DMS153 treated with DMSO at 0.1 percent for 48 hours (cell line): ENCODE measurements at regions not wholly inside any gene's neighbourhood (a gene's known extent, or its start where the extent isn't known, plus 50 kb on each side); places are given as distances from the start of the nearest gene placed in this dataset.

Experiments used
- DNase-seq: peaks from one replicate; lab custom pipeline; 2025; ENCODE audit not compliant: unreplicated experiment; lab: John Stamatoyannopoulos, UW

DNA sequence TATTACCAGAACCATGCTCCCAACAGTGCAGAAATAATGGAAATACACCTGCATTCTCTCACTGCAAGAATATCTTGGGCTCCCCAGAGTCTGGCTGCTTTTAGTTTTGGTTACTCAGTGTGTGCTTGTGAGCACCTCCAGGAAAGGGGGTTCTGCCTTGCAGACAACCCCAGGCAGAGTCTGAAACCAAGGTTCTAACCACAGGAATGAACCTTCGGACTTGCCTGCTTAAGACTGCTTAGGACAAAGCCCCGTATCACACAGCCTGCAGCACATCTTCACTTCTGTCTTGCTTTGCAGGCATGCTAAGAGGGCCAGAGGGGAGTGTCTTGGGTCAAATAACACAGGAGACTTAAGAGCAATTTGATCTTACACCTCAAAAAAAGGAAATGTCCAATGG, 94.8 kb upstream of the SPATA31C2 start:
- DNase-seq = no peak

DNA sequence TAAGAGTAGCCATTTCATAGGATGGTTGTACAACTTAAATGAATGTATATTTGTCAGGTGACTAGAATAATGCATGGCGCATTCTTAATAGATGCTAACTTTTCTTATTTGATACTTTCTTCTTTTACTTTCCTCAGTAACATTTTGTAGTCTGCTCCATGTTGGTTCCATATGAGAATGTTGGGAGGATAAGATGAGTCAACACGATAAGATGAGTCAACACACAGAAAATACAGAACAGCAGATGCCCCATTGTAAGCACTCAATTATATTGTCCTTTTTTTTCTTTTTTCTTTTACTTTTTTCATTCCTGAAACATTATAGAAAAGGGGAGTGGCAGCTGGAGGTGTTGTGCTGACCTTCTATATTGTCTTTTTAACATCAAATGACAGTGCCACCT, 92.3 kb upstream of the SPATA31C2 start:
- no peak for DNase-seq

DNA sequence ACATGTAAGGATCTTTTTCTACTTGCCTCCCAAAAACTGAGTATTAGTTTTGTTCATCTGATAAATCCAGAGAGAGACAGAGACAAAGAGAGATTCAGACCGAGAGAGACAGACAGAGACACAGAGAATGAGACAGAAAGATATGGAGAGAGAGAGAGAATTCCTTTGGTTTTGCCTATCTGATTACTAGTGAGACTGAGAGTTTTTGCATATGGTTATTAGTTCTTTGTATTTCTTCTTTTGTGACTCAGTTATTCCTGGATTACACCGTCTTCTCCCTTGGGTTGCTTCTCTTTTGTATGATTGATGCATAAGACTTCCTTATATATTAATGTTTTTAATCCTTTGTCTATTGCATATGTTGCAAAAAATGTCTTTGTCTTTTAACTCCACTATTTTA, 91.2 kb upstream of the SPATA31C2 start:
- no peak for DNase-seq

DNA sequence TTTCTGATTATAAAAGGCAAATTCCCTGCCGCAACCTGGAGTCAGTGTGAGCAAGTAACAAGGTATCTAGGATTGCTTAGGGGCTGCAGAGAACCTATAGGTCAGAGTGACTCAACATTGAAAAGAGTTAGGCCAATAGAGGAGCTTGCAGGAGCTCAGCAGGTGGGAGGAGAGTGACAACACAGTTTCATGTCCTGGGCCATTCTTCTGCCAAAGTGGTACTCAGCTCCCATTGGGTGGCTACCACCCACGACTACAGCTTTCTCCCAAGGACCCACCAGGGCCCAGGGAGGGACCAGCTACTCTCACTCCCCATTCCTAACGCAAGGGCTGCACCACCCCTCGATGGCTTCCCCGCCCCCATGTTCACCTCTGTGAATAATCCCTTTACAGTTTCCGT, 86.7 kb upstream of the SPATA31C2 start:
- no peak for DNase-seq

DNA sequence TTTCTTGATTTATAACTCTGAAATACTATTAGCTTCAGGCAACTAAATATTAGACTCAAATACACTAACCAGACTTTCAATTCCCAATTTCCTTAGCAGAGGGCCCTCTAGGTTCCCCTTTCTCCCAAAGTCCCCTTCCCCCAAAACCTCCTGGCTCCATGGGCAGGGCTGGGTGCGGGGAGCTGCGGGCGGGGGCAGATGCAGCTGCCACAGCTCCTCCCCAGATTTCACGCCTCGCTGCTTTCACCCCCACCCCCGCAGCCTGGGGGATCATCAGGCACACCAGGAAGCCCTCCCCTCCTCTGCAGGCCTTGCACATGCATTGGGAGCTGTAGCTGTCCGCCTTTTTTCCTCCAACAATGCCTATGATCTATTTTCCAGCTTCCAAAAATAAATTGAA, 82.8 kb upstream of the SPATA31C2 start:
- no peak for DNase-seq

DNA sequence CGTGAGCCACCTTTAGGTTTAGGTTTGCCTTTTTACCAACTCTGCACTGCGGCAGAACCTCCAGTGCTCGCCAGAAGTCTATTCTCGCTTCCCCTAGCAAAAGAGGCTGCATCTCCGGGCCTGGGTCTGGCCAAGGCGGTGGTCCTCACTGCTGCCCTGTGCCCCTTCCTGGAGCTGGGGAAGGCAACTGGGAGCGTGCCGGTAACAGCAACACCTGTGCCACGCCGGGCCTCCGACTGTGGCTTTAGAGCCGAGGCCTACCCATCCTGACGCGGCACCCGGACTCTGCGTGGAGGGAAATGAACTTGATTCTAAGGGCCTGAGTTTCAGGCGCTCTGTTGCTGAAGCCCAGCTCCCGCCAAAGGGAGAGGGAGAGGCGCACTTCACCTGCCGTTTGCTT, 82.4 kb upstream of the SPATA31C2 start:
- no peak for DNase-seq

DNA sequence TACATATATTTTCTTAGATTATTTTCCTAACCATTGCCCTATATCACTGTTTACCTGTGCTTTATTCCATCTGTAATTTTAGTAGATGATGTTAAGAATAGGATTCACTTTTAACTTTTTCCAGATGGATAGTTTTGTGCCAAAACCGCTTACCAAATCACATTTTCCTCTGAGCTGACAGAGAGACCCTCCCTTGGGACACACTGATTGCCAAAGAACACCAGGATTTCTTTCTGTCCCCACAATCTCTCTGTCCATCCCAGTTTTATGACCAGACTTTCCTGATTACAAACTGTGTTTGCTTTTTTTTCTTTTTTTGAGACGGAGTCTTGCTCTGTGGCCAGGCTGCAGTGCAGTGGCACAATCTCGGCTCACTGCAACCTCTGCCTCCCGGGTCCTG, 81.3 kb upstream of the SPATA31C2 start:
- no peak for DNase-seq

DNA sequence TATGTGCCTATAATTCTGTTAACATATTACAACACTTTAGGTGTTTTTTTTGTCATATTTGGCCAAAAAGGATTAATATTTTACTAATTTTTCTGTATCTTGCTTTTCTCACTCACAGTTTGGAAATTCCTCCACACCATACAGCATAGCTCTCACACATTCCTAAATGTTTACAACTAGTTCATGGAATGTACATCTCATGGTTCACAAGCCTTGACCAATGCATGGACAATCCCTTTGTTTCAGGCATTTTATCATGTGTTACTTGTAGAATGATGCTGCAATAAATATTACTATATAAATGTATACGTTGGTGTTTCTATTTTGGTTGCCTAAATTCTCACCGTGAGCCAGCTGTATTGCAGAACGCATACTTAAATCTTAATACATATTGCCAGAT, 80.5 kb upstream of the SPATA31C2 start:
- no peak for DNase-seq

DNA sequence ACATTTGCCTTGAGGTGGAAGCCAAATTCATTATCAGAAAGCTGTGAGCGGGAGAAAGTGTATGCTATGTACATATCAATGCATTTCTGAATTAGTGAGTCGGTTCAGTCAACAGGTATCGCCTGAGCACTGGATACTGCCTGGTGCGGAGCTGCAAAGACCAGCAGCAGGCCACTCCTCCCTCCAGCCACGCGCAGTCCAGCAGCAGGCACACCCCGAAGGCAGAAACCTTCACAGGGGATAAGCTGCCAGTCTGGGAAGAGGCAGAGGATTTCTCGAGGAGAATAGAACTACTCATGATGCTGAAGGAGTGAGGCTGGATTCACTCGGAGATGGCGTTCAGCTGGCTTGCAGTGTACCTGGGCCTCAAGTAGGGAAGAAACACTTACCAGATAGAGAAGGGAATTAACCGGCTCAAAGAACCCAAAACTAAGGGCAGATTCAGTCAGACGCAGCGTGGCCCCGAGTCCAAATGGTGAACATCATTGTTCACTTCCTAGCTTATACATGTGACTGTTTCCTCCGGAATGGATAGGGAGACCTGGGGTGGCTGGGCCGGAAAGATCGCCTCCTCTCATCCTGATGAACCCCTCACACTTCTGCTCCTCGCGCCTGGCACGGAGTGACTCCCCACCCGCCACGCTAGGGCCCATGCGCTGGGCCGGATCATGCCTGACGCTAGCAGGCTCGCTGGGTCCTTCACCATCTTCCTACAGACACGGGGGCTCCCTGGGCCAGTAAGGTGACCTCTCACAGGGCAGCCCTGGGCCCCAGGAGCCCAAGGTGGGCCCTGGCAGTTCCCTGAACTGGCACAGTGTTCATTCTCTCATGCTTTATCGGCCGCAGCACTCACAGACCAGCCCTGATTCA, 78.1 kb upstream of the SPATA31C2 start:
- DNase-seq = no peak

DNA sequence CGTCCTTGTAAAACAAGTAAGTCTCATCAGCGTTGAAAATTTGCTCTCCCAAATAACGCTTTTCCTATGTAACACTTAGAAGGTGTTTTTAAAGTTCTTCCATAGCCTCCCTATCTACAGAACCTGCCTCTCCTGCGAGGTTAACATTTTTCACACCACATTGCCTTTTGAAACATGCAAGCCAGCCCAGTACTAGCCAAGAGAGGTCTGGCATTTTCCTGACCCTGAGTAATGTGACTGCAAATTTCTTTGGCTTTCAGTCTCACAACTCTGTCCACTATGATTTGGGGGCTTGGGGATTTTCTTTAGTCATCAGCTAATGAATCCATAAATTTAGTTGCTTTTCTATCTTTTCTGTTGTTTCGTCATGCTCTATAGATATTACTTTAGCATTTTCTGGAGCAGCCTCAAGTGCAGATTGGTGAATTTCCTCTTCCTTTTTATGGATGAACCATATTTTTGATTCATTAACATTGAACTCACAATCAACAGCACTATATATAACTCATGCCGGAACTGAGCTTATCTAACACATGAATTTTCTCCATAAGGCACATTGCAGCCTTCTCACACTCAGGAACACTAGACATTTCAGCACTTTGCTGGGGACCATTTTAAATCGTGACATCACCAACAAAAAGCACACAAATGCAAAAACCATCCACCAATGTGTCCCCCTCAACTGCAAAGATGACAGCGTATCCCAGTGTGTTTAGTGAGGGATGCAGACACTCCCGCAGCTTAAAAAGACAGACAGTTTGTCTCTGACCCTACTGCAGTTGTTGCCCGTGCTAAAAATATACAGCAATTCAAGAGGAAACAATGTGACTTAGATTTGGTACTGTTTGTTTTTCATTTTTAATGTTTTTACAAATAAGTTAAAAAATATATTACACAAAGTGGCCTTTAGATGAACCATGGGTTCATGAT, 77.2 kb upstream of the SPATA31C2 start:
- no peak for DNase-seq

DNA sequence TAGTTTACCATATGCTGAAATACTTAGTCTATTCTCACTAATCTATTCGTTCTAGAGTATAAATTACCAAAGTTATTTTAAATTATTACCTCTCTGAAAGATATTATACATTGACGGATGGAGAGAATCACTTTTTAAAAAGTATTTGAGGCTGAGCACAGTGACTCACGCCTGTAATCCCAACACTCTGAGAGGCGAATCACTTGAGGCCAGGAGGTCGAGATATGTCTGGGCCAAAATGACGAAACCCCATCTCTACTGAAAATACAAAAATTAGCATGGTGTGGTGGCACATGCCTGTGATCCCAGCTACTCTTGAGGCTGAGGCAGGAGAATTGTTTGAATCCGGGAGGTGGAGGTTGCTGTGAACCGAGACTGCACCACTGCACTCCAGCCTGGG, 64.0 kb upstream of the SPATA31C2 start:
- no peak for DNase-seq

DNA sequence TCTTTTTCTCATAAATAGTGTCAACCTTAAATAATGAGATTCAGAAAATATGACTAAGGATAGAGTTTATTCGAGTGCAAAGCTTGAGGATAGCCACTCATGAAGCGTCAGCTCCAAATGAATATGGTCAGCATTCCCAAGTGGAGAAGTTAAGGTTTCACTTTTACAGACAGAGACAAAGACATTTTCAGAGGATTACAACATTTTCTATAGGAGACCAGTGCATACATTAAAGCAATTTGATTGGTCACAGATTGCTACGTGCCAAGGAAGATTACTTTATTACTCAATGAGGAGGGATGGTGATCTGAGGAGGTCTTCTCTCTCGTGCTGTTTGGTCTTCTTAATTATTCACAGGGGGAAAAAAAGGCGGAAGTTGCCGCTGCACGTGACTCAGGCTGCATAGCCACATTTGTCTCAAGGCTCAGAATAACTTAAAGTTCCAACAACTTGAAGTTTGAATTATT, 60.1 kb upstream of the SPATA31C2 start:
- DNase-seq = peak; percentile 11

DNA sequence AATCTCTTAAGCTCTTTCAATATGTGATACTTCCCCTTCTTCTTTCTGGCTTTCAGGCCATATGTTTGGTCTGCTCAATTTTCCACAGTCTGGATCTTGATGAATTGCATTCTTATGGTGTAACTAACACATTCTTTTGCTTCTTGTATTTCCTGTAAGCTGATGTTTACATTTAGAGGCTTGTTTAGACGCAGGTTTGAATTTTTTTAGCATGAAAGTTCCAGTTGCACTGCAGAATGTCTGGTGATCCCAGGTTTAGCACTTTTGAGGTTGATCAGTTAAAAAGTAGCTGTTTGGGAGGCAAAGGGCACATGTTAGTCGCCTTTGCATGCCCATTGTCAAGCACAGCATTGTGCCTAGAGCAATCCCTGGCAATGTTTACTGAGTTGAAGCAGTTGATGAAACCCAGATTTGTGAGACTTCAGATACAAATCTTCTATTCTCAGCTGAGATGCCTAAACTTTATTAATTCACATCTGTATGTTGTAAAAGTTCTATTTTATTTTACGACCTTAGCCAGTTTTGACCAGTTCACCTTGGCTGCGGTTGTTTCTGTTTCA, 59.6 kb upstream of the SPATA31C2 start:
- DNase-seq = no peak

DNA sequence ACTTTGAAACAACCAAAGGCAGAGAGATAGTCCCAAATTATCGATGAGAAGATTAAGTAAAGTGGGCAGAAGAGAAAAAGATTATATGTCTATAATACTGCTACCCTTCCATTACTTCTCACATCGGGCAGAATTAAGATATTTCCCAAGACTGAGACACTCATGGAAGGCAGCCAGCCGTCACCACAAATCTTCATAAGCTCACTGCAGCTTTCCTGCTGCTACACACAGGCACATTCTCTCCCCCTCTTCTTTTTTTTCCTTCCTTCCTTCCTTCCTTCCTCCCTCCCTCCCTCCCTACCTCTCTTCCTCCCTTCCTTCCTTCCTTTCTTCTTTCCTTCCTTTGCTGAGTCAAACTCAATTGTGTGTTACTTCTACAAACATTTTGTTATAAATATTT, 58.7 kb upstream of the SPATA31C2 start:
- no peak for DNase-seq

DNA sequence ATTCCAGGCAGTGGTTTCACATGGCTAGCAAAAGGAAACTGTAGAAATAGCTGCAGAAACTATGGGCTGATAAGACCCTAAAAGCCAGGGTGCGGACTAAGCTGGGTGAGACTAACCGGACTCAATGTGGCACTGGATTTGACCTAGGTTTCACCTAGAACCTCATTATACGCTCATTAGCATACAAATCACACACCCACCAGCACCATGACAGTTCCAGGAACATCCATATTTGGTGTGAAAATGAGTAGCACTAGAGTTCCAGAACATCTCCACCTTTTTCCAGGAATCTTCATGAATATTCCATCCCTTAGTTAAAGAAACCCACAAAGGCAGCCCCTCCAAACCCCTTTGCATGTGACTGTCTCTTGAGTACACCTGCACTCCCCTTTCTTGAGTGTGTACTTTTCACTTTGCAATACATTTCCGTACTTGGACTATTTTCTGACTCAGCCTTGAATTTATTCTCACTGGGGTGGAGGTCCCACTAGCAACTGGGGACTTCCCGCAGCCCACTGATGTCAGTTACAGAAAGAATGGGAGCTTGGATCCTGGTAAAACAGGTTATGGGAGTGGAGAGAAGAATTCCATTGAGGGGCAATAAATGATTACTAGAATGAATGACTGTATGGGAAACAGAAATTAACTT, 58.0 kb upstream of the SPATA31C2 start:
- no peak for DNase-seq

DNA sequence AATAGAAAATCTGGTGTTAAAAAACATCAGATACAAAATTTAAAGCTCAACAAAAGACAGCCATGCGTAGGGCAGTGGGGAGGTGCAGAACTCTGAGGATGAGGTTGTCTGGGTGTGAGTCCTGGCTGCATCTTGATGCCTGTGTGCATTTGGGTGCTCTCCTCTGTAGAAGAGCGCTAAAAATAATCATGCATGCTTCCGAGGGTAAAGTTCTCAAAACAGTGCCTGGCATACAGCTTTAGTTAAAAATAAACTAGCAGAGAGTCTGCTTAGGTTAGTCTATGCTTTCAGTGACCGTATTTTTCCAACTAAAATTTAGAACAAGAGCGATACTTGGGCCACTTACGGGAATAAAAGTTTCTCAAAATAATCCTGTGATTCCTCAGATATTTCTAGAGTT, 55.5 kb upstream of the SPATA31C2 start:
- no peak for DNase-seq

DNA sequence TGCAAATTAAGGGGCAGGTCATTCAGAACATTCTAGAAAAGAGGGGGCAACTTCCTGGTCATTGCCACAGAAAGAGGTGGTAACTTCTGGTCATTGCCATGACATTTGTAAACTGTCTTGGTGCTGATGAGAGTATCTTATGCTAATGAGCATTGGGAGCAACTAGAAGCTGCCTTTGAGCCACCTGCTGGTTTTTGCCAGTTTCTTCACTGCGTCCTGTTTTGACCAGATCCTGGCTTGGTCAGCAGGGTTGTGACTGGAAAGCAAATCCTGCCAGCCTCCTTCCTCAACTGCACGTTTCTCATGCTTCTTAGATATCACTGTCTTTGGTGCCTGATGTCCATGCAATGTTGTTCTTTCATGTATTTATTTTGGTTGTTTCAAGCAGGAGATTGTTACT, 53.2 kb upstream of the SPATA31C2 start:
- no peak for DNase-seq

DNA sequence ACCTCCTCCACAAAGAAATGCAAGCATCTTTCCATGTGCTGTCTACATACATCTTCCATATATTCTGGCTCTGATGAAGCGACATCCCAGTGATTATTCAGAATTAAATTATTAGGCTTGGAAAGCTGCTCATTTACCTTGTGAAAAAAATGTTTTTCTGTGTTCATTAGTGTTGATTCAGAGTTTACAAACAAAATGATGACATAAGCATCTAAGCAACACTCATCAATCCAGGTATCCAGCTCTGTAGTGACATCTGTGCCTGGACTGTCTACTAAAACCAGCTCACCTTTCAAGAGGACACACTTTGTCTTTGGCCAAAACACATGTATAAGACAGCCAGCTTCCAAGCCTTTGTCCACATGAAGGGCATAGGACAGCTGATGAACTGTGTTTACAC, 51.1 kb upstream of the SPATA31C2 start:
- no peak for DNase-seq
